ENCODE measurements at regions not wholly inside any gene's neighbourhood (a gene's known extent, or its start where the extent isn't known, plus 50 kb on each side); places are given as distances from the start of the nearest gene placed in this dataset.

- H3K4me3 ChIP-seq (ENCODE audit: control insufficient read depth, low read depth, low read length) = no peak overlapping the region
- TF ChIP-seq, protein P1, sequence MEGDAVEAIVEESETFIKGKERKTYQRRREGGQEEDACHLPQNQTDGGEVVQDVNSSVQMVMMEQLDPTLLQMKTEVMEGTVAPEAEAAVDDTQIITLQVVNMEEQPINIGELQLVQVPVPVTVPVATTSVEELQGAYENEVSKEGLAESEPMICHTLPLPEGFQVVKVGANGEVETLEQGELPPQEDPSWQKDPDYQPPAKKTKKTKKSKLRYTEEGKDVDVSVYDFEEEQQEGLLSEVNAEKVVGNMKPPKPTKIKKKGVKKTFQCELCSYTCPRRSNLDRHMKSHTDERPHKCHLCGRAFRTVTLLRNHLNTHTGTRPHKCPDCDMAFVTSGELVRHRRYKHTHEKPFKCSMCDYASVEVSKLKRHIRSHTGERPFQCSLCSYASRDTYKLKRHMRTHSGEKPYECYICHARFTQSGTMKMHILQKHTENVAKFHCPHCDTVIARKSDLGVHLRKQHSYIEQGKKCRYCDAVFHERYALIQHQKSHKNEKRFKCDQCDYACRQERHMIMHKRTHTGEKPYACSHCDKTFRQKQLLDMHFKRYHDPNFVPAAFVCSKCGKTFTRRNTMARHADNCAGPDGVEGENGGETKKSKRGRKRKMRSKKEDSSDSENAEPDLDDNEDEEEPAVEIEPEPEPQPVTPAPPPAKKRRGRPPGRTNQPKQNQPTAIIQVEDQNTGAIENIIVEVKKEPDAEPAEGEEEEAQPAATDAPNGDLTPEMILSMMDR (conservative IDR thresholded peaks at IDR 0.05; ENCODE audit: control insufficient read depth, insufficient read depth, low read depth, low read length) = no peak
- no peak for DNase-seq (ENCODE audit: low read depth)
These were observed 199.8 kb downstream of the RBM19 start for GRCh38 chr12:113766131-113766878.

GRCh38 chr12:113764661-113765060 is 201.5 kb downstream of the RBM19 start:
- H3K4me3 ChIP-seq (ENCODE audit: control insufficient read depth, low read depth, low read length) = no peak overlapping the region
- TF ChIP-seq, protein P1 (conservative IDR thresholded peaks at IDR 0.05; ENCODE audit: control insufficient read depth, insufficient read depth, low read depth, low read length) = no peak
- no peak for DNase-seq (ENCODE audit: low read depth)

GRCh38 chr12:113762882-113763816 is 203.0 kb downstream of the RBM19 start:
- TF ChIP-seq, protein P1 (conservative IDR thresholded peaks at IDR 0.05; ENCODE audit: control insufficient read depth, insufficient read depth, low read depth, low read length) = no peak
- H3K4me3 ChIP-seq (ENCODE audit: control insufficient read depth, low read depth, low read length) = no peak overlapping the region
- no peak for DNase-seq (ENCODE audit: low read depth)

- TF ChIP-seq, protein P1 (conservative IDR thresholded peaks at IDR 0.05; ENCODE audit: control insufficient read depth, insufficient read depth, low read depth, low read length) = no peak
- no peak overlapping the region for H3K4me3 ChIP-seq (ENCODE audit: control insufficient read depth, low read depth, low read length)
- DNase-seq (ENCODE audit: low read depth) = no peak
These were observed 203.8 kb downstream of the RBM19 start for GRCh38 chr12:113762155-113762881.

DNA sequence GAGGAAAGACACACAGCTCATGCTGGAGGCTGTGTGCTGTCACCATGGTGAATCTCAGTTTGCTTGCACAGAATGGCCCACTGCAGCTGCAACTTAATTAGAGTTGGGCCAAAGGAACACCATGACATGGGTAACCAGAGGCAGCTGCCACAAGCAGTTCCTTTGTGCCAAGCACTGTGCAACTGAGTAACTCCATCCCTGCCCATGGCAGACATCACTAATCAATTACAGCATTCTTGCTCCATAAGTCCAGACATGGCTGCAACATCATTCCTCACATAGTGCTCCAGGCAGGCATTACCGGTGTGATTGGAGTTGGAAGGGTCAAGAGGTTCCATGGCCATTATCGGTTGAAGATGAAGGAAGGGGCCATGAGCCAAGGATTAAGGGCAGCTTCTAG is 207.0 kb downstream of the RBM19 start:
- TF ChIP-seq, protein P1 (conservative IDR thresholded peaks at IDR 0.05; ENCODE audit: control insufficient read depth, insufficient read depth, low read depth, low read length) = no peak
- no peak overlapping the region for H3K4me3 ChIP-seq (ENCODE audit: control insufficient read depth, low read depth, low read length)
- DNase-seq (ENCODE audit: low read depth) = no peak

DNA sequence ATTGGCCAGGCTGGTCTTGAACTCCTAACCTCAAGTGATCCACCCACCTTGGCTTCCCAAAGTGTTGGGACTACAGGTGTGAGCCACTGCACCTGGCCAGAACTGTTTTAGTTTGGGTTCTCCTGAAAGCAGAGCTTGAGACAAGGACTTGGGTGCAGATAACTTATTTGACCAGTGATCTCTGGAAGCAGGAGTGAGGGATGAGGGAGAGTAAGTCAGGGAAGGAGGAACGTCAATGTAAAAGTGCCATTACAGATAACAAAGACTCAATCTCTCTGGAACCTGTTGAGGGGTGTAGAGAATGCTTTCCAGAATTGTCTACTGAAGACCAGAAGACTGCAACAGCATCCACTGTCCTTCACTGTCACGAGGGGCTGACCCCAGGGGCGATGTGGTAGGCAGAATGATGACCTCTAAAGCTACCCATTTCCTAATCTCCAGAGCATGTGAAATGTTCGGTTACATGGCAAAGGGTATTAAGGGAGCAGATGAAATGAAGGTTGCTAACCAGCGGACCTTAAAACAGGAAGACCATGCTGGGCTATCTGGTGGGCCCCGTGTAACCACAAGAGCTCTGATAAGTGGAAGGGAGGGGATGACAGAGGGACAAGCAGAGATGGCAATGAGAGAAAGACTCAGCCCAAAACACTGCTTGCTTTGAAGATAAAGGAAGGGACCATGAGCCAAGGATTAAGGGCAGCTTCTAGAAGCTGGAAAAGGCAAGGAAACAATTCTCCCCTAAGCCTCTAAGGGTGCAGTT is 207.8 kb downstream of the RBM19 start:
- DNase-seq (ENCODE audit: low read depth) = no peak
- TF ChIP-seq, protein P1 (conservative IDR thresholded peaks at IDR 0.05; ENCODE audit: control insufficient read depth, insufficient read depth, low read depth, low read length) = no peak

More for the DNA sequence above, 207.8 kb downstream of the RBM19 start:
- no peak overlapping the region for H3K4me3 ChIP-seq (ENCODE audit: control insufficient read depth, low read depth, low read length)

Measured in fibroblast of mammary gland (primary cell).